HL-60/S4 treated with retinoic acid at 250 ng/mL for 4 days and 3 days (cell line): ENCODE measurements at regions not wholly inside any gene's neighbourhood (a gene's known extent, or its start where the extent isn't known, plus 50 kb on each side); places are given as distances from the start of the nearest gene placed in this dataset.

Experiments
- in situ Hi-C: fragments of 300-500 bp; cut with MboI; formaldehyde crosslinking; loops from 2 replicates; pipeline ENCODE4 v1.7.0; 2022; ENCODE audit warnings: low sequenced_read_pairs

GRCh38 chr2:151197184-151198108, 64.2 kb downstream of the RBM43 start:
- in situ Hi-C loops: no loop called here

- in situ Hi-C loops: no loop called here
Measured at GRCh38 chr2:151193576-151193975, 68.1 kb downstream of the RBM43 start.

- in situ Hi-C loops: no loop called here
Measured at GRCh38 chr2:151192681-151193080, 69.0 kb downstream of the RBM43 start.

GRCh38 chr2:151191001-151191400, 70.7 kb downstream of the RBM43 start:
- in situ Hi-C loops: no loop called here

GRCh38 chr2:151189125-151189524, 72.5 kb downstream of the RBM43 start:
- in situ Hi-C loops: no loop called here

GRCh38 chr2:151186011-151186410, 75.7 kb downstream of the RBM43 start:
- in situ Hi-C loops: no loop called here

- in situ Hi-C loops: no loop called here
Measured at GRCh38 chr2:151182899-151183809, 78.5 kb downstream of the RBM43 start.

- in situ Hi-C loops: no loop called here
Measured at GRCh38 chr2:151182396-151182795, 79.3 kb downstream of the RBM43 start.

GRCh38 chr2:151181524-151181923, 80.1 kb downstream of the RBM43 start:
- in situ Hi-C loops: no loop called here

- in situ Hi-C loops: no loop called here
Measured at GRCh38 chr2:151180123-151180522, 81.5 kb downstream of the RBM43 start.

- in situ Hi-C loops: no loop called here
Measured at GRCh38 chr2:151178207-151178606, 83.5 kb downstream of the RBM43 start.

GRCh38 chr2:151177756-151178155, 83.9 kb downstream of the RBM43 start:
- in situ Hi-C loops: no loop called here

GRCh38 chr2:151176661-151177060, 85.0 kb downstream of the RBM43 start:
- in situ Hi-C loops: no loop called here

GRCh38 chr2:151175864-151176263, 85.8 kb downstream of the RBM43 start:
- in situ Hi-C loops: no loop called here

- in situ Hi-C loops: no loop called here
Measured at GRCh38 chr2:151174127-151174526, 87.5 kb downstream of the RBM43 start.

- in situ Hi-C loops: no loop called here
Measured at GRCh38 chr2:151171186-151171585, 90.5 kb downstream of the RBM43 start.

GRCh38 chr2:151166410-151166809, 95.3 kb downstream of the RBM43 start:
- in situ Hi-C loops: no loop called here

- in situ Hi-C loops: no loop called here
Measured at GRCh38 chr2:151165105-151165684, 96.5 kb downstream of the RBM43 start.

- in situ Hi-C loops: no loop called here
Measured at GRCh38 chr2:151161821-151162551, 99.7 kb downstream of the RBM43 start.

GRCh38 chr2:151159109-151159662, 102.5 kb downstream of the RBM43 start:
- in situ Hi-C loops: no loop called here
